Caco-2 (cell line): ENCODE measurements at regions not wholly inside any gene's neighbourhood (a gene's known extent, or its start where the extent isn't known, plus 50 kb on each side); places are given as distances from the start of the nearest gene placed in this dataset.

ENCODE experiments used
- BruUV-seq: library from RNA; stranded (reverse); fragments of 400-500 nt; replicated peaks from 2 replicates; lab custom pipeline; 2021; lab: Mats Ljungman, UMichigan
- CTCF ChIA-PET: fragments of 300-600 bp; sonication (Branson Sonifier 250); formaldehyde crosslinking; loops from one replicate; lab custom pipeline; 2022; ENCODE audit warnings: antibody characterized with exemption; lab: Charles Lee
- POLR2A ChIA-PET: fragments of 300-600 bp; sonication (Branson Sonifier 250); formaldehyde crosslinking; loops from one replicate; lab custom pipeline; 2022; ENCODE audit warnings: antibody characterized with exemption; lab: Charles Lee
- DNase-seq, 2 experiments: peaks; one replicate each; pipeline versions ENCODE4 v3.0.0 to v3.0.0-alpha.2; 2020 to 2022
- H3K27me3 ChIP-seq: replicated peaks from 2 replicates; pipeline ENCODE4 v1.6.0; 2011; ENCODE audit warnings: low read length; ENCODE audit not compliant: control insufficient read depth, insufficient read depth
- H3K36me3 ChIP-seq: 2 replicates; pipeline ENCODE4 v1.5.1; 2011; ENCODE audit warnings: low read length; ENCODE audit not compliant: control insufficient read depth, insufficient read depth
- H3K4me1 ChIP-seq: fragments of 250-450 bp; sonication (Bioruptor Pico); 2 replicates; pipeline ENCODE4 v1.5.1; 2020; ENCODE audit warnings: mild to moderate bottlenecking
- H3K4me3 ChIP-seq: 2 replicates; pipeline ENCODE4 v1.5.1; 2011; ENCODE audit warnings: low read depth, mild to moderate bottlenecking, control low read depth, low read length
- H3K9me3 ChIP-seq: fragments of 250-450 bp; sonication (Bioruptor Pico); 2 replicates; pipeline ENCODE4 v1.5.1; 2020; ENCODE audit warnings: mild to moderate bottlenecking, moderate library complexity
- H3K27ac Mint-ChIP-seq: one replicate; pipeline ENCODE4 v1.8.0; 2022; ENCODE audit warnings: mixed read lengths; ENCODE audit not compliant: unreplicated experiment
- H3K27me3 Mint-ChIP-seq: one replicate; pipeline ENCODE4 v1.8.0; 2022; ENCODE audit warnings: mixed read lengths; ENCODE audit not compliant: insufficient read depth, unreplicated experiment
- H3K36me3 Mint-ChIP-seq: one replicate; pipeline ENCODE4 v1.8.0; 2022; ENCODE audit warnings: mild to moderate bottlenecking, mixed read lengths; ENCODE audit not compliant: insufficient read depth, unreplicated experiment
- H3K4me1 Mint-ChIP-seq: one replicate; pipeline ENCODE4 v1.8.0; 2022; ENCODE audit warnings: low read depth, mixed read lengths; ENCODE audit not compliant: unreplicated experiment
- H3K4me3 Mint-ChIP-seq: one replicate; pipeline ENCODE4 v1.8.0; 2022; ENCODE audit warnings: mild to moderate bottlenecking, moderate library complexity, mixed read lengths; ENCODE audit not compliant: unreplicated experiment
- H3K9me3 Mint-ChIP-seq: one replicate; pipeline ENCODE4 v1.8.0; 2022; ENCODE audit warnings: mixed read lengths; ENCODE audit not compliant: unreplicated experiment
- CTCF ChIP-seq, 2 experiments: fragments of 200-600 bp in 1 of 2; IDR thresholded peaks; 1 replicate in 1 of 2; 2 replicates in 1 of 2; pipeline versions ENCODE4 v1.5.1 to v1.8.0; 2011 to 2022; ENCODE audit warnings: antibody characterized with exemption in 1 of 2, control low read depth in 1 of 2, inconsistent platforms in 1 of 2, low read depth in 1 of 2, low read length in 1 of 2, mild to moderate bottlenecking in 1 of 2, moderate library complexity in 1 of 2; ENCODE audit not compliant: insufficient read depth in 1 of 2, severe bottlenecking in 1 of 2, unreplicated experiment in 1 of 2
- intact Hi-C: fragments of 100-400 bp; cut with micrococcal nuclease; formaldehyde crosslinking; loops from one replicate; pipeline ENCODE4 v1.10.0; 2022; ENCODE audit not compliant: unreplicated experiment

- no TSS peak for BruUV-seq
- no peaks in the 10 kb centered on the region for H3K27me3 ChIP-seq
- TF ChIP-seq CTCF (IDR thresholded peaks at IDR 0.05; ENCODE audit: insufficient read depth in 1 of 2, low read depth in 1 of 2, low read length in 1 of 2, severe bottlenecking in 1 of 2, unreplicated experiment in 1 of 2), result no peak
- H3K4me1 ChIP-seq, result no peaks in the 10 kb centered on the region
- H3K4me1 Mint-ChIP-seq, result no peaks in the 10 kb centered on the region
- intact Hi-C loops, result no loop called here
- peaks cover 9% of the 10 kb centered on the region for H3K27me3 Mint-ChIP-seq
- no peak for DNase-seq
- CTCF ChIA-PET, result no interaction called here
- H3K36me3 ChIP-seq, result no peaks in the 10 kb centered on the region
- no peaks in the 10 kb centered on the region for H3K36me3 Mint-ChIP-seq
- H3K9me3 ChIP-seq, result no peaks in the 10 kb centered on the region
- no peaks in the 10 kb centered on the region for H3K9me3 Mint-ChIP-seq
- POLR2A ChIA-PET, result no interaction called here
- H3K4me3 ChIP-seq, result no peak overlapping the region
- no peak overlapping the region for H3K4me3 Mint-ChIP-seq
- H3K27ac Mint-ChIP-seq, result no peak overlapping the region
Observed at GRCh38 chr1:184322253-184322652, 64.6 kb upstream of the C1orf21 start.

GRCh38 chr1:184324972-184325371, 61.9 kb upstream of the C1orf21 start:
- H3K27ac Mint-ChIP-seq, result no peak overlapping the region
- POLR2A ChIA-PET, result no interaction called here
- no peaks in the 10 kb centered on the region for H3K4me1 Mint-ChIP-seq
- Histone ChIP-seq H3K4me1 (no peaks in the 10 kb centered on the region), H3K9me3 (no peaks in the 10 kb centered on the region), H3K27me3 (no peaks in the 10 kb centered on the region), H3K36me3 (no peaks in the 10 kb centered on the region), H3K4me3 (no peak overlapping the region)
- intact Hi-C loops, result no loop called here
- BruUV-seq, result no TSS peak
- TF ChIP-seq CTCF (IDR thresholded peaks at IDR 0.05; ENCODE audit: insufficient read depth in 1 of 2, low read depth in 1 of 2, low read length in 1 of 2, severe bottlenecking in 1 of 2, unreplicated experiment in 1 of 2), result no peak
- no peaks in the 10 kb centered on the region for H3K36me3 Mint-ChIP-seq
- H3K27me3 Mint-ChIP-seq, result peaks cover 12% of the 10 kb centered on the region
- no peak for DNase-seq
- H3K4me3 Mint-ChIP-seq, result no peak overlapping the region
- CTCF ChIA-PET, result no interaction called here
- H3K9me3 Mint-ChIP-seq, result no peaks in the 10 kb centered on the region

GRCh38 chr1:184326278-184326677, 60.6 kb upstream of the C1orf21 start:
- no peaks in the 10 kb centered on the region for H3K36me3 ChIP-seq

More at GRCh38 chr1:184326278-184326677, 60.6 kb upstream of the C1orf21 start:
- no TSS peak for BruUV-seq
- CTCF ChIA-PET, result no interaction called here
- Histone ChIP-seq H3K9me3 (no peaks in the 10 kb centered on the region), H3K4me3 (no peak overlapping the region), H3K4me1 (no peaks in the 10 kb centered on the region), H3K27me3 (no peaks in the 10 kb centered on the region)
- Mint-ChIP-seq H3K9me3 (no peaks in the 10 kb centered on the region), H3K36me3 (no peaks in the 10 kb centered on the region), H3K27me3 (peaks cover 10% of the 10 kb centered on the region), H3K4me3 (no peak overlapping the region), H3K4me1 (no peaks in the 10 kb centered on the region), H3K27ac (no peak overlapping the region)
- TF ChIP-seq CTCF (IDR thresholded peaks at IDR 0.05; ENCODE audit: insufficient read depth in 1 of 2, low read depth in 1 of 2, low read length in 1 of 2, severe bottlenecking in 1 of 2, unreplicated experiment in 1 of 2), result no peak
- DNase-seq, result no peak
- intact Hi-C loops, result no loop called here
- POLR2A ChIA-PET, result no interaction called here
